Stomach (tissue), 8 donors: ENCODE measurements at regions not wholly inside any gene's neighbourhood (a gene's known extent, or its start where the extent isn't known, plus 50 kb on each side); places are given as distances from the start of the nearest gene placed in this dataset.
"Not testable (repeated sequence)": the region's sequence is repeated elsewhere in the genome, so short reads cannot be mapped to it uniquely, and the experiment has no call there.

Experiments used
- DNase-seq, 2 donors: peaks; one replicate each; pipeline versions ENCODE4 v3.0.0 to v3.0.0-alpha.2; 2013 to 2019
- H3K27ac ChIP-seq, 5 donors: fragments of 200-600 bp in 4 of 5; sonication (generic) in 4 of 5; one replicate each; pipeline ENCODE4 v1.5.1; 2013 to 2019; ENCODE audit warnings: mild to moderate bottlenecking in 1 of 5, moderate library complexity in 1 of 5
- H3K27me3 ChIP-seq, 3 donors: fragments of 200-600 bp; sonication (generic); one replicate each; pipeline ENCODE4 v1.5.1; 2017 to 2019; ENCODE audit warnings: mixed run types in 1 of 3
- H3K36me3 ChIP-seq, 4 donors: fragments of 200-600 bp; sonication (generic); 1 replicate in 3 of 4; 2 replicates in 1 of 4; pipeline ENCODE4 v1.5.1; 2016 to 2019
- H3K4me1 ChIP-seq, 4 donors: fragments of 200-600 bp; sonication (generic); one replicate each; pipeline ENCODE4 v1.5.1; 2016 to 2019
- H3K4me3 ChIP-seq, 4 donors: fragments of 200-600 bp; sonication (generic) in 3 of 4; one replicate each; pipeline ENCODE4 v1.5.1; 2016 to 2019; ENCODE audit warnings: mild to moderate bottlenecking in 1 of 4
- H3K9me3 ChIP-seq, 4 donors: fragments of 200-600 bp; sonication (generic); one replicate each; pipeline ENCODE4 v1.5.1; 2016 to 2019
- CTCF ChIP-seq, 7 experiments: fragments of 450-650 bp in 4 of 7; fragments of 200-600 bp in 3 of 7; sonication (generic) in 3 of 7; IDR thresholded peaks; one replicate each; pipeline ENCODE4 v1.5.1; 2016 to 2019; ENCODE audit warnings: antibody characterized with exemption in 7 of 7, control low read depth in 2 of 7, mild to moderate bottlenecking in 1 of 7
- EP300 ChIP-seq: sonication (generic); formaldehyde crosslinking; IDR thresholded peaks from one replicate; pipeline ENCODE4 v1.6.1; 2017; ENCODE audit warnings: antibody characterized with exemption
- POLR2A ChIP-seq, 4 donors: fragments of 450-650 bp; IDR thresholded peaks; one replicate each; pipeline ENCODE4 v1.6.1; 2016; ENCODE audit warnings: antibody characterized with exemption in 4 of 4, control low read depth in 2 of 4, mild to moderate bottlenecking in 1 of 4, moderate library complexity in 1 of 4
- POLR2AphosphoS5 ChIP-seq, 3 donors: sonication (generic); formaldehyde crosslinking; IDR thresholded peaks; one replicate each; pipeline ENCODE4 v1.6.1; 2016; ENCODE audit warnings: antibody characterized with exemption in 3 of 3
- WGBS, 5 donors: extraction: QIAGEN DNeasy Blood & Tissue Kit in 3 of 5; methylation state at CpG; one replicate each; pipeline versions ENCODE4 v1.1.5 to v1.1.7; 2013 to 2018; 5-methylcytosine and 5-hydroxymethylcytosine counted together
- intact Hi-C: fragments of 100-400 bp; cut with DNase I; formaldehyde crosslinking; loops from one replicate; pipeline ENCODE4 v1.15.1; 2023; ENCODE audit warnings: low total_unique reads
- donor health status: healthy with polysubstance abuse.
- donor health status: Bipolar disorder and iron deficiency.
- donor health status: healthy.

GRCh38 chr14:85187521-85187920 is 342.4 kb upstream of the FLRT2 start:
- no peaks in the 10 kb centered on the region for H3K36me3 ChIP-seq
- no peaks in the 10 kb centered on the region for H3K27me3 ChIP-seq
- H3K27ac ChIP-seq: no peak overlapping the region
- H3K9me3 ChIP-seq: no peaks in the 10 kb centered on the region
- intact Hi-C loops: no loop called here
- WGBS, 5 donors: 28 to 51% (median 47%) methylated on average over 1 of the region's 1 CpG
- no peak overlapping the region for H3K4me3 ChIP-seq
- TF ChIP-seq POLR2A (IDR thresholded peaks at IDR 0.05) (no peak), EP300 (no peak), POLR2AphosphoS5 (IDR thresholded peaks at IDR 0.05) (no peak), CTCF (IDR thresholded peaks at IDR 0.05) (no peak)
- no peaks in the 10 kb centered on the region for H3K4me1 ChIP-seq
- no peak for DNase-seq

- no peak for DNase-seq
- WGBS, 5 donors: 86 to 100% (median 95%) methylated on average over 1 of the region's 1 CpG
These were observed 341.1 kb upstream of the FLRT2 start for GRCh38 chr14:85188836-85189235.

GRCh38 chr14:85189253-85189652 is 340.7 kb upstream of the FLRT2 start:
- H3K9me3 ChIP-seq, H3K4me3 ChIP-seq, H3K27me3 ChIP-seq, H3K27ac ChIP-seq, DNase-seq, H3K4me1 ChIP-seq, intact Hi-C loops, H3K36me3 ChIP-seq: not testable (repeated sequence)
- 71 to 84% (median 77%) methylated on average over 6 of the region's 6 CpGs for WGBS, 5 donors

More at GRCh38 chr14:85188836-85189235, 341.1 kb upstream of the FLRT2 start:
- Histone ChIP-seq H3K27me3 (no peaks in the 10 kb centered on the region), H3K36me3 (no peaks in the 10 kb centered on the region), H3K27ac (no peak overlapping the region), H3K4me3 (no peak overlapping the region), H3K4me1 (no peaks in the 10 kb centered on the region), H3K9me3 (no peaks in the 10 kb centered on the region)
- intact Hi-C loops: no loop called here
- TF ChIP-seq CTCF (IDR thresholded peaks at IDR 0.05) (no peak), EP300 (no peak), POLR2A (IDR thresholded peaks at IDR 0.05) (no peak), POLR2AphosphoS5 (IDR thresholded peaks at IDR 0.05) (no peak)

GRCh38 chr14:85190251-85190650 is 339.7 kb upstream of the FLRT2 start:
- H3K4me1 ChIP-seq: no peaks in the 10 kb centered on the region
- WGBS, 5 donors: 77 to 92% (median 91%) methylated on average over 5 of the region's 5 CpGs
- intact Hi-C loops: no loop called here
- no peak for TF ChIP-seq CTCF (IDR thresholded peaks at IDR 0.05)
- no peak for TF ChIP-seq POLR2AphosphoS5 (IDR thresholded peaks at IDR 0.05)
- no peak for TF ChIP-seq POLR2A (IDR thresholded peaks at IDR 0.05)
- no peak for TF ChIP-seq EP300
- no peak for DNase-seq
- H3K4me3 ChIP-seq: no peak overlapping the region
- no peaks in the 10 kb centered on the region for H3K9me3 ChIP-seq
- H3K27me3 ChIP-seq: no peaks in the 10 kb centered on the region
- H3K27ac ChIP-seq: no peak overlapping the region
- no peaks in the 10 kb centered on the region for H3K36me3 ChIP-seq

GRCh38 chr14:85191986-85192385 is 338.0 kb upstream of the FLRT2 start:
- intact Hi-C loops: no loop called here
- DNase-seq: no peak

More at GRCh38 chr14:85191986-85192385, 338.0 kb upstream of the FLRT2 start:
- TF ChIP-seq EP300 (no peak), POLR2A (IDR thresholded peaks at IDR 0.05) (no peak), POLR2AphosphoS5 (IDR thresholded peaks at IDR 0.05) (no peak), CTCF (IDR thresholded peaks at IDR 0.05) (no peak)
- Histone ChIP-seq H3K36me3 (no peaks in the 10 kb centered on the region), H3K27me3 (no peaks in the 10 kb centered on the region), H3K4me3 (no peak overlapping the region), H3K9me3 (no peaks in the 10 kb centered on the region), H3K4me1 (no peaks in the 10 kb centered on the region), H3K27ac (no peak overlapping the region)
